Ishikawa (cell line): ENCODE measurements at regions not wholly inside any gene's neighbourhood (a gene's known extent, or its start where the extent isn't known, plus 50 kb on each side); places are given as distances from the start of the nearest gene placed in this dataset.

Source experiments
- CEBPB ChIP-seq: IDR thresholded peaks from 2 replicates; pipeline ENCODE4 v1.6.1; 2012
- CREB1 ChIP-seq: IDR thresholded peaks from 2 replicates; pipeline ENCODE4 v1.6.1; 2012; ENCODE audit warnings: low read depth
- EP300 ChIP-seq: IDR thresholded peaks from 2 replicates; pipeline ENCODE4 v1.6.1; 2012; ENCODE audit warnings: borderline replicate concordance
- FOXM1 ChIP-seq: IDR thresholded peaks from 2 replicates; pipeline ENCODE4 v1.6.1; 2012; ENCODE audit warnings: low read depth, borderline replicate concordance
- MAX ChIP-seq: IDR thresholded peaks from 2 replicates; pipeline ENCODE4 v1.6.1; 2012
- NFIC ChIP-seq: IDR thresholded peaks from 2 replicates; pipeline ENCODE4 v1.6.1; 2012
- RAD21 ChIP-seq: IDR thresholded peaks from 2 replicates; pipeline ENCODE4 v1.6.1; 2012; ENCODE audit warnings: low read depth
- REST ChIP-seq: IDR thresholded peaks from 2 replicates; pipeline ENCODE4 v1.6.1; 2012; ENCODE audit warnings: low read depth, mild to moderate bottlenecking
- TAF1 ChIP-seq: IDR thresholded peaks from 2 replicates; pipeline ENCODE4 v1.6.1; 2012; ENCODE audit warnings: low read depth, mild to moderate bottlenecking
- TCF12 ChIP-seq: IDR thresholded peaks from 2 replicates; pipeline ENCODE4 v1.6.1; 2012; ENCODE audit warnings: low read depth
- YY1 ChIP-seq: IDR thresholded peaks from 2 replicates; pipeline ENCODE4 v1.6.1; 2012; ENCODE audit warnings: low read depth
- ZBTB7A ChIP-seq: IDR thresholded peaks from 2 replicates; pipeline ENCODE4 v1.6.1; 2012; ENCODE audit warnings: low read depth

- TF ChIP-seq MAX (no peak), NFIC (no peak), REST (no peak), RAD21 (no peak), CEBPB (no peak), TAF1 (no peak), FOXM1 (no peak), EP300 (no peak), YY1 (no peak), TCF12 (no peak), ZBTB7A (no peak), CREB1 (no peak)
Observed at GRCh38 chr9:28267351-28267750, 694.1 kb upstream of the C9orf72 start.
